HepG2 (cell line): ENCODE measurements at regions not wholly inside any gene's neighbourhood (a gene's known extent, or its start where the extent isn't known, plus 50 kb on each side); places are given as distances from the start of the nearest gene placed in this dataset.

ENCODE experiments used
- ATAC-seq: fragments of 200-7000 bp; cut with Tn5 transposase; 3 replicates; pipeline ENCODE4 v1.9.1; 2020; ENCODE audit warnings: mild to moderate bottlenecking, moderate library complexity
- BruUV-seq: library from RNA; stranded (reverse); fragments of 400-500 nt; replicated peaks from 2 replicates; lab custom pipeline; 2021; lab: Mats Ljungman, UMichigan
- CTCF ChIA-PET: fragments of 300-600 bp; formaldehyde crosslinking; extraction: SDS; loops from one replicate; lab custom pipeline; 2021; ENCODE audit warnings: low total read pairs, inconsistent platforms, low intra/inter-chr PET ratio; lab: Yijun Ruan, JAX
- POLR2A ChIA-PET: fragments of 350-600 bp; sonication (Branson Sonifier 250); formaldehyde crosslinking; loops from one replicate; lab custom pipeline; 2020; ENCODE audit warnings: antibody characterized with exemption, inconsistent platforms; lab: Yijun Ruan, JAX
- DNase-seq: peaks from one replicate; pipeline ENCODE4 v3.0.0-alpha.2; 2015; ENCODE audit warnings: low spot score
- FAIRE-seq: peaks from 3 replicates; lab custom pipeline; 2011; peaks lifted over from hg19 to GRCh38; lab: Jason Lieb, UNC
- H2AFZ ChIP-seq: one replicate; pipeline ENCODE4 v1.6.1; 2011; ENCODE audit warnings: low read length, inconsistent platforms
- H3K27ac ChIP-seq: fragments of 300-600 bp; 3 replicates; pipeline ENCODE4 v1.8.0; 2011; ENCODE audit warnings: mixed run types, mild to moderate bottlenecking, mixed read lengths, low read length, inconsistent platforms; ENCODE audit not compliant: insufficient read depth; ENCODE audit errors: extremely low read length
- H3K27me3 ChIP-seq, 2 experiments: fragments of 200-600 bp in 1 of 2; 2 replicates in 1 of 2; 3 replicates in 1 of 2; pipeline versions ENCODE4 v1.6.0 to v1.8.0; 2011; ENCODE audit warnings: low read length in 2 of 2, mild to moderate bottlenecking in 2 of 2, moderate library complexity in 2 of 2, inconsistent platforms in 1 of 2; ENCODE audit not compliant: insufficient read depth in 2 of 2, control insufficient read depth in 1 of 2
- H3K36me3 ChIP-seq, 2 experiments: fragments of 200-600 bp in 1 of 2; replicated peaks in 1 of 2; 2 replicates in 1 of 2; 3 replicates in 1 of 2; pipeline versions ENCODE4 v1.5.1 to v1.8.0; 2011; ENCODE audit warnings: low read length in 2 of 2, inconsistent platforms in 1 of 2; ENCODE audit not compliant: insufficient read depth in 2 of 2, control insufficient read depth in 1 of 2
- H3K4me1 ChIP-seq: 2 replicates; pipeline ENCODE4 v1.5.1; 2012; ENCODE audit warnings: low read length, inconsistent platforms; ENCODE audit not compliant: insufficient read depth
- H3K4me2 ChIP-seq: 2 replicates; pipeline ENCODE4 v1.6.0; 2011; ENCODE audit warnings: low read depth, low read length, inconsistent platforms
- H3K4me3 ChIP-seq, 3 experiments: fragments of 200-600 bp in 1 of 3; sonication (generic), shearing (Covaris generic) in 1 of 3; replicated peaks in 1 of 3; 2 replicates each; pipeline ENCODE4 v1.5.1; 2011 to 2016; ENCODE audit warnings: low read length in 3 of 3, inconsistent platforms in 2 of 3, low read depth in 2 of 3, mild to moderate bottlenecking in 2 of 3, control low read depth in 1 of 3, mixed read lengths in 1 of 3; ENCODE audit not compliant: insufficient read depth in 1 of 3
- H3K79me2 ChIP-seq: one replicate; pipeline ENCODE4 v1.6.1; 2011; ENCODE audit warnings: low read length, inconsistent platforms; ENCODE audit not compliant: insufficient read depth
- H3K9ac ChIP-seq: 2 replicates; pipeline ENCODE4 v1.6.0; 2011; ENCODE audit warnings: mild to moderate bottlenecking, low read depth, low read length, inconsistent platforms; ENCODE audit not compliant: insufficient read depth
- H3K9me3 ChIP-seq: 2 replicates; pipeline ENCODE4 v1.5.1; 2012; ENCODE audit warnings: mild to moderate bottlenecking, low read length
- H4K20me1 ChIP-seq: 2 replicates; pipeline ENCODE4 v1.6.0; 2011; ENCODE audit warnings: inconsistent platforms, mild to moderate bottlenecking, low read length, moderate library complexity; ENCODE audit not compliant: insufficient read depth
- FOXP1 ChIP-seq, 2 experiments: fragments of 450-650 bp in 1 of 2; IDR thresholded peaks; 2 replicates each; pipeline ENCODE4 v1.6.1; 2017 to 2018; ENCODE audit warnings: antibody characterized with exemption in 1 of 2
- MLLT10 ChIP-seq: sonication (generic); formaldehyde crosslinking; IDR thresholded peaks from 2 replicates; pipeline ENCODE4 v1.4.0; 2020; ENCODE audit warnings: missing genetic modification reagents
- RAD51 ChIP-seq: fragments of 450-650 bp; IDR thresholded peaks from 2 replicates; pipeline ENCODE4 v1.6.1; 2016; ENCODE audit warnings: borderline replicate concordance
- THYN1 ChIP-seq: sonication (generic); formaldehyde crosslinking; IDR thresholded peaks from 2 replicates; pipeline ENCODE4 v1.8.1; 2023; ENCODE audit warnings: low read depth, mild to moderate bottlenecking, moderate library complexity, missing genetic modification reagents, borderline replicate concordance
- ZNF274 ChIP-seq: sonication (generic); formaldehyde crosslinking; IDR thresholded peaks from 2 replicates; pipeline ENCODE4 v1.5.1; 2020; ENCODE audit warnings: mild to moderate bottlenecking, missing genetic modification reagents
- ZNF292 ChIP-seq: sonication (generic); formaldehyde crosslinking; IDR thresholded peaks from 2 replicates; pipeline ENCODE4 v1.8.1; 2022; ENCODE audit warnings: mild to moderate bottlenecking, low read depth, missing genetic modification reagents, borderline replicate concordance
- ZNF33A ChIP-seq: sonication (generic); formaldehyde crosslinking; IDR thresholded peaks from 2 replicates; pipeline ENCODE4 v1.5.1; 2020; ENCODE audit warnings: missing genetic modification reagents, mild to moderate bottlenecking, moderate library complexity, borderline replicate concordance
- ZNF501 ChIP-seq: sonication (generic); formaldehyde crosslinking; IDR thresholded peaks from 2 replicates; pipeline ENCODE4 v1.5.1; 2020; ENCODE audit warnings: mild to moderate bottlenecking, moderate library complexity, missing genetic modification reagents
- ZSCAN20 ChIP-seq: sonication (generic); formaldehyde crosslinking; IDR thresholded peaks from 2 replicates; pipeline ENCODE4 v1.4.0; 2020; ENCODE audit warnings: missing genetic modification reagents, mild to moderate bottlenecking, borderline replicate concordance
- WGBS: methylation state at CpG from one replicate; pipeline ENCODE4 v1.1.6; 2017; ENCODE audit warnings: low lambda C conversion rate; 5-methylcytosine and 5-hydroxymethylcytosine counted together
- in situ Hi-C: cut with HindIII; loops from 2 replicates; pipeline ENCODE4 v1.10.0; 2017; ENCODE audit warnings: low pct_unique_long_range_greater_than_20kb; ENCODE audit not compliant: extremely low pct_ligation_motif_present
- intact Hi-C: fragments of 100-400 bp; cut with micrococcal nuclease; formaldehyde crosslinking; loops from one replicate; pipeline ENCODE4 v1.10.0; 2022; ENCODE audit not compliant: unreplicated experiment

DNA sequence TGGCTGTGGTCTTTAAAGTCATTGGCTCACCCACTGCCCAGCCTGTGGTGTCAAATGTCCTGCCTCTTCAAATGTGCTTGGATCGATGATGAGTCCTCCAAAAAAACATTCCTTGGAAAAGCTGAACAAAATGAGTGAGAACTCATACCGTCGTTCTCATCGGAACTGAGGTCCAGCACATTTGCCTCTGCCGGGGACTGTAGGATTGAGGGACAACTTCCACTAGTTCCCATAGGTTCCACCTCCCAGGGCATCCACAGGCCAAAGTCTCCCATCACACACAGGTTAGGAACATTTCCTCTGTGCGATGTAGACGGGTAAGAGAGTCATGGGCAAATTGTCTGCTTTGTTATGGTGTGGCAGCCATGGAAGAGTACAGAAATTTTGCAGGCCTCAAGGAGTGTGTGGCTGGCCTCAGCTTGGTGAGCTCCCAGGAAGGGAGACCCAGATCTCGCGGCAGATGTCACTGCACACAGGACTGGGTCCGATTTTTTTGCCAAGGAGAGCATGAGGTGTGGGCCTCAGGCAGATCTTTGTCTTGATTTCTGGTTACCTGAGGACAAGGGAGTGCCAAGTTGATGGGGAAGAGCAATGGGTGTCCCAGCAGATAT, 115.7 kb downstream of the SNRPN start:
- in situ Hi-C loops: no loop called here
- 73% methylated on average over 7 of the region's 10 CpGs for WGBS
- Histone ChIP-seq H3K36me3 (peaks cover 44 to 98% of the 10 kb centered on the region in 2 experiments), H3K9ac (no peak overlapping the region), H3K27me3 (no peaks in the 10 kb centered on the region), H3K27ac (no peak overlapping the region), H4K20me1 (no peaks in the 10 kb centered on the region), H3K4me1 (no peaks in the 10 kb centered on the region), H3K9me3 (peaks cover 100% of the 10 kb centered on the region), H3K4me3 (no peak overlapping the region), H3K79me2 (no peaks in the 10 kb centered on the region), H2AFZ (no peak overlapping the region), H3K4me2 (no peak overlapping the region)
- no peak for ATAC-seq
- intact Hi-C loops: no loop called here
- no peak for DNase-seq
- CTCF ChIA-PET: no interaction called here
- BruUV-seq: no TSS peak
- no peak for FAIRE-seq
- no peak for TF ChIP-seq RAD51
- TF ChIP-seq ZNF274 (CRISPR knock-in tag): peak; percentile 100
- POLR2A ChIA-PET: no interaction called here

DNA sequence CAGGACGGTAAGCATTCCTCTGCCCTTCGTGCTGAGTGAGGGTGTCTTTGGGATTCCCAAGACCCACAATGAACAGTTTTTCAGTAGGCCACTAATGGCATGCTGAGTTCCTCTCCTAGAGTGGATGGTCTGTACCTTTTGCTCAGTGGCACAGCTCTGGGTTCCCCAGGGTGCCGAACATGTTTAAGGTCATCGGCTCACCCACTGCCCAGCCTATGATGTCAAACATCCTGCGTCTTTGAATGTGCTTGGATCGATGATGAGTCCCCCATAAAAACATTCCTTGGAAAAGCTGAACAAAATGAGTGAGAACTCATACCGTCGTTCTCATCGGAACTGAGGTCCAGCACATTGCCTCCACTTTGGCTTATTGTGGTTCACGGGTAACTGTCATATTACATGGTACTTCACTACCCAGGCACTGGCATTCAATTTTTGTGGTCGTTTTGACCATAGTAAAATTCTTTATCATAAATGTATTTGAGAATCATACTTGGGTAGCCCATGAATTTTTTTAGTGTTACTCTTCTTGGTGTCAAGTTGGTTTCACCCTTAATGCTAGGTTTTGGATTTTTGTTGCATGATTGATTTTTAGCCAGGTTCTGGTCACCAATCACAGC, 118.2 kb downstream of the SNRPN start:
- Histone ChIP-seq H3K4me2 (no peak overlapping the region), H3K4me1 (no peaks in the 10 kb centered on the region)
- DNase-seq (no peak), ATAC-seq (no peak)
- TF ChIP-seq ZNF274 (CRISPR knock-in tag) (peak; percentile 100), ZSCAN20 (CRISPR knock-in tag) (no peak), THYN1 (CRISPR knock-in tag) (no peak), FOXP1 (IDR thresholded peaks at IDR 0.05) (no peak), FOXP1 (CRISPR knock-in tag; IDR thresholded peaks at IDR 0.05) (no peak), MLLT10 (CRISPR knock-in tag) (no peak), ZNF501 (CRISPR knock-in tag) (no peak), ZNF292 (CRISPR knock-in tag) (no peak), ZNF33A (CRISPR knock-in tag) (no peak)
- TF ChIP-seq, all 625 proteins: peak for 1
- no peaks in the 10 kb centered on the region for H3K79me2 ChIP-seq
- no peak for FAIRE-seq
- no TSS peak for BruUV-seq
- no peak overlapping the region for H3K4me3 ChIP-seq
- intact Hi-C loops: no loop called here
- no peak overlapping the region for H3K27ac ChIP-seq
- POLR2A ChIA-PET: no interaction called here
- in situ Hi-C loops: no loop called here
- CTCF ChIA-PET: no interaction called here
- no peaks in the 10 kb centered on the region for H4K20me1 ChIP-seq
- peaks cover 51 to 98% of the 10 kb centered on the region in 2 experiments for H3K36me3 ChIP-seq
- H3K27me3 ChIP-seq: no peaks in the 10 kb centered on the region
- no peak overlapping the region for H3K9ac ChIP-seq
- no peak overlapping the region for H2AFZ ChIP-seq
- WGBS: 67% methylated on average over 7 of the region's 11 CpGs
- H3K9me3 ChIP-seq: peaks cover 100% of the 10 kb centered on the region
